Psoas muscle (tissue), 7 donors: ENCODE measurements at regions not wholly inside any gene's neighbourhood (a gene's known extent, or its start where the extent isn't known, plus 50 kb on each side); places are given as distances from the start of the nearest gene placed in this dataset.

Experiments
- ATAC-seq, 4 donors: fragments of 200-7000 bp; cut with Tn5 transposase; one replicate each; pipeline ENCODE4 v1.9.1; 2020; ENCODE audit warnings: moderate library complexity in 3 of 4, mild to moderate bottlenecking in 2 of 4
- DNase-seq, 2 donors: peaks; one replicate each; pipeline ENCODE4 v3.0.0-alpha.2; 2020
- H3K27ac ChIP-seq: fragments of 200-600 bp; one replicate; pipeline ENCODE4 v1.8.0; 2022
- H3K27me3 ChIP-seq, 3 donors: fragments of 200-600 bp in 1 of 3; one replicate each; pipeline versions ENCODE4 v1.6.1 to v1.8.0; 2013 to 2022; ENCODE audit warnings: low read length in 2 of 3, mild to moderate bottlenecking in 2 of 3, moderate library complexity in 1 of 3; ENCODE audit not compliant: insufficient read depth in 3 of 3
- H3K36me3 ChIP-seq, 2 donors: fragments of 200-600 bp in 1 of 2; one replicate each; pipeline versions ENCODE4 v1.6.1 to v1.8.0; 2013 to 2022; ENCODE audit warnings: low read depth in 1 of 2, mild to moderate bottlenecking in 1 of 2, moderate library complexity in 1 of 2; ENCODE audit not compliant: insufficient read depth in 1 of 2
- H3K4me1 ChIP-seq: fragments of 200-600 bp; one replicate; pipeline ENCODE4 v1.8.0; 2022
- H3K4me3 ChIP-seq: fragments of 200-600 bp; one replicate; pipeline ENCODE4 v1.8.0; 2022; ENCODE audit warnings: mild to moderate bottlenecking
- H3K9me3 ChIP-seq: fragments of 200-600 bp; one replicate; pipeline ENCODE4 v1.8.0; 2022
- WGBS, 3 donors: extraction: QIAGEN DNeasy Blood & Tissue Kit; methylation state at CpG; one replicate each; pipeline versions ENCODE4 v1.1.6 to v1.1.7; 2013; 5-methylcytosine and 5-hydroxymethylcytosine counted together
- intact Hi-C, 2 donors: fragments of 100-400 bp; cut with DNase I; formaldehyde crosslinking; loops; one replicate each; pipeline versions ENCODE4 v1.11.0 to v1.14.2; 2022
- TF ChIP-seq, protein P1 (sequence below): fragments of 200-600 bp; IDR thresholded peaks from one replicate; pipeline ENCODE4 v1.8.0; 2022; ENCODE audit warnings: antibody characterized with exemption
- donor health status: healthy with polysubstance abuse.
- donor health status: DM: no; HTN: no; CAD: no; lungs with moderate emphysema.
- donor health status: Bipolar disorder and iron deficiency.
- donor health status: healthy.
- donor health status: DM: yes; HTN: yes; CAD: no.
- donor health status: DM: no; HTN: no; CAD: no.
- donor health status: DM: yes; HTN: yes; CAD: no.

DNA sequence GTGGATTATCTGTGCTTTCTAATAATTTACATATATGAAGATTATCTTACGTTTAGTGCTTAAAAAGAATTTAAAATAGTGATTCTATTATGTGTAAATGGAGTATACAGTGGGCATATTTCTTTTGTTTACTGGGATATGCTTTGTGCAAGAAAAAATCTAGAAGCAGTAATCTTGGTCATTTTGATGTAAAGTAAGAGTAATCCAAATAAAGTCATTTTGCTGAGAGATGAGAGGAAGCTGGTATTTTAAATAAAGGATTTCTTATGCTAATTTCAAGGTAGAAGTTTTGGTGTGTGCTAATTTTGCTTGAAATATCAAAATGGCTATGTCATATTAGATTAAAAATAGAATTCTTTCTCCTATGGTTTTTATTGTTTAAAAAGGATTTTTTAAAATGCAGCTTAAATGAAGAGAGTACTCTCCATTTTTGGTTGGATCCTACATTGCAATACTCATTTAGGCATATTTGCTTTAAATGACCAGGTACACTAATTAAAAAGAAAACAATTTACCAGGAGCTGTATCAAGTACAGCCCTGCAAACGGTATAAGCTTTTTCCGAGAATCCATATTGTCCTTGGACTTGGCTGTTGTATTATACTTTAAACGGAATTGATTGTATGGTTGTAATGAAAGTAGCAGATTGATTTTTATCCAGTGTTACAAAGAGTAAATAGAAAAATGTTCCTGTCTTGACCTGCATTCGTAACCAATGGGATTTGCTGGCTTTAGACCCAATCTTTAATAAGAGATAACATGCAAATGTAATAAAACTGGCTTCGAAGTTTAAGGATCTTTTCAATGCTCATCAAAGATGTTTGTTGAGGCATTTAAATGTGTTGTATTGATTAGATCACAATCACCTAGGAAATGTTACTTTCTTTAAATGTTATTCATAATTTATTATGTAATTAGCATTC, 574.7 kb downstream of the USP25 start:
- peak overlapping the region; percentile 57 for H3K4me3 ChIP-seq
- H3K36me3 ChIP-seq, result no peaks in the 10 kb centered on the region
- H3K9me3 ChIP-seq, result no peaks in the 10 kb centered on the region
- DNase-seq (no peak), ATAC-seq (peak in 1 of 4 donors; percentile 23)
- peak overlapping the region; percentile 79 for H3K27ac ChIP-seq
- WGBS, 3 donors, result 43 to 67% (median 47%) methylated on average over 6 of the region's 6 CpGs
- peaks cover 20% of the 10 kb centered on the region for H3K4me1 ChIP-seq
- H3K27me3 ChIP-seq, result no peaks in the 10 kb centered on the region
- intact Hi-C loops, result loop anchor here (5.0 to 10.0 kb wide), 4 partner anchors 92 to 120 kb away; no protein-coding TSS in a partner anchor
- TF ChIP-seq, protein P1, sequence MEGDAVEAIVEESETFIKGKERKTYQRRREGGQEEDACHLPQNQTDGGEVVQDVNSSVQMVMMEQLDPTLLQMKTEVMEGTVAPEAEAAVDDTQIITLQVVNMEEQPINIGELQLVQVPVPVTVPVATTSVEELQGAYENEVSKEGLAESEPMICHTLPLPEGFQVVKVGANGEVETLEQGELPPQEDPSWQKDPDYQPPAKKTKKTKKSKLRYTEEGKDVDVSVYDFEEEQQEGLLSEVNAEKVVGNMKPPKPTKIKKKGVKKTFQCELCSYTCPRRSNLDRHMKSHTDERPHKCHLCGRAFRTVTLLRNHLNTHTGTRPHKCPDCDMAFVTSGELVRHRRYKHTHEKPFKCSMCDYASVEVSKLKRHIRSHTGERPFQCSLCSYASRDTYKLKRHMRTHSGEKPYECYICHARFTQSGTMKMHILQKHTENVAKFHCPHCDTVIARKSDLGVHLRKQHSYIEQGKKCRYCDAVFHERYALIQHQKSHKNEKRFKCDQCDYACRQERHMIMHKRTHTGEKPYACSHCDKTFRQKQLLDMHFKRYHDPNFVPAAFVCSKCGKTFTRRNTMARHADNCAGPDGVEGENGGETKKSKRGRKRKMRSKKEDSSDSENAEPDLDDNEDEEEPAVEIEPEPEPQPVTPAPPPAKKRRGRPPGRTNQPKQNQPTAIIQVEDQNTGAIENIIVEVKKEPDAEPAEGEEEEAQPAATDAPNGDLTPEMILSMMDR, result no peak

DNA sequence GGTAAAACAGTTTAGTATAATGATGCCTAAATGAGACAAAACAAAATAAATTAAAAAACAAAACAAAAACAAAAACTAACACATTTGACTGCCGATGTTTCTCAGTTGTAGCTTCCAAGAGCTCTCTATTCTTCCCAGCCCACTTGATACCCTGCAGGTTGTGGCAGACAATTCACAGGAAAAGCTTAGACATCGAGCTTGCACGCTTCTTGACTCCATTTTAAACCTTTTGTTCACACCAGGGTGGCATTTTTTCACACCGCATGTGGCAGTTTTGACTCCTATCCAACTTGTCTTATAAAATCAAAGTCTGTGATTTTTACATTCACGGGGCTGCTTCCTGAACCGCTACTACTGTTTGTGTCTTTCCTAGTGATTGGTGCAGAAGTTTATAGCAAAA, 575.9 kb downstream of the USP25 start:
- Histone ChIP-seq H3K27me3 (no peaks in the 10 kb centered on the region), H3K4me1 (peaks cover 20% of the 10 kb centered on the region), H3K36me3 (no peaks in the 10 kb centered on the region), H3K9me3 (no peaks in the 10 kb centered on the region), H3K27ac (peak overlapping the region; percentile 79), H3K4me3 (peak overlapping the region; percentile 57)
- TF ChIP-seq, protein P1, result no peak
- DNase-seq (peak in 1 of 2 donors; percentile 29), ATAC-seq (peak in 1 of 4 donors; percentile 37)
- intact Hi-C loops, result loop anchor here (5.0 to 10.0 kb wide), 4 partner anchors 93 to 119 kb away; no protein-coding TSS in a partner anchor
- 22 to 26% (median 25%) methylated on average over 6 of the region's 6 CpGs for WGBS, 3 donors

DNA sequence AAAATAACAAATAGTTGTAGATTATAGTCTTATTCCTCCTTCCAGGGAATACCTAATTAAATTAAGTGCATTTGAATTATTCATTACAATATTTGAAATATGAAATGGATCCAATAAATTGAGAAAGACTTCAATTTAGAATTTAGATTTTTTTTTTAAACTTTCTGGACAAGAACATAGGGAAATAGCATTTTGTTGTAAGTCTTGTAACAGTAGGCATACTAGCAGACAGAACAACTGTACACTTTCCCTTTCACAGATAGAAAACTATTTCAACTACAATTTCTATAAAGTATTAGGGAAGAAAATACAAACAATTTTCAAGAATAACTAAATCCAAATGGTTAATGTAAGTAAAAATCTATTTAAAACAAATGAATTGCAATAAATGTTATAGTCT, 577.5 kb downstream of the USP25 start:
- Histone ChIP-seq H3K36me3 (no peaks in the 10 kb centered on the region), H3K4me1 (peaks cover 17% of the 10 kb centered on the region), H3K4me3 (peak overlapping the region; percentile 57), H3K9me3 (no peaks in the 10 kb centered on the region), H3K27me3 (no peaks in the 10 kb centered on the region), H3K27ac (peak overlapping the region; percentile 79)
- intact Hi-C loops, result loop anchor here (1.0 to 10.0 kb wide), 5 partner anchors 95 to 118 kb away; no protein-coding TSS in a partner anchor
- DNase-seq, result no peak
- ATAC-seq, result no peak
- TF ChIP-seq, protein P1, result no peak

DNA sequence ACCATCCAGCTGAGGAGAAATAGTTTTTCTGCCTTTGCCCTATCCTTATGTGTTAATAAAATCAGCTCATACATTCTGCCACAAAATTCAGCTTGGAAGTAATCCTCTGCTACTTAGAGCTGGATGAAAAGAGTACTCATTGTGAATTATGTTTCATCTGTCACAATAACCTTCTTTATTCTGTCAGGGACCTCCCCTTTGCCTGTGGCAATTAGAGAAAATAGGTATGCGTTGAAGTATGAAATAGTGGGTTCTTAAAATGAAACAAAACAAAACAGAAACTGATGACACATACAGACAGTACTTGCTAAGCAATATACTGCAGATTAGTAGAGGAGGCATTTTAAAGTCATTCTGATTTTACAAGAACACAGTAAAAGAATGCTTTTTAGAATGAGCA, 578.5 kb downstream of the USP25 start:
- Histone ChIP-seq H3K36me3 (no peaks in the 10 kb centered on the region), H3K4me1 (peaks cover 10% of the 10 kb centered on the region), H3K27me3 (no peaks in the 10 kb centered on the region), H3K4me3 (peak overlapping the region; percentile 57), H3K9me3 (no peaks in the 10 kb centered on the region), H3K27ac (peak overlapping the region; percentile 48)
- TF ChIP-seq, protein P1, result no peak
- intact Hi-C loops, result loop anchor here (5.0 to 10.0 kb wide), 4 partner anchors 96 to 117 kb away; no protein-coding TSS in a partner anchor
- ATAC-seq (peak; percentile 29 to 65 (median 44)), DNase-seq (no peak)
- WGBS, 3 donors, result 24 to 36% (median 26%) methylated on average over 1 of the region's 1 CpG
